H1 (cell line): ENCODE measurements at regions not wholly inside any gene's neighbourhood (a gene's known extent, or its start where the extent isn't known, plus 50 kb on each side); places are given as distances from the start of the nearest gene placed in this dataset.

Experiments
- CTCF ChIA-PET: fragments of 300-600 bp; sonication (Branson Sonifier 250); formaldehyde crosslinking; loops from one replicate; lab custom pipeline; 2021; ENCODE audit not compliant: partially characterized antibody; lab: Charles Lee
- POLR2A ChIA-PET: fragments of 300-600 bp; sonication (Branson Sonifier 250); formaldehyde crosslinking; loops from one replicate; lab custom pipeline; 2021; ENCODE audit warnings: inconsistent platforms; ENCODE audit not compliant: partially characterized antibody; lab: Charles Lee
- DNase-seq, 2 experiments: peaks; one replicate each; pipeline versions ENCODE4 v3.0.0 to v3.0.0-alpha.2; 2010 to 2022; ENCODE audit warnings: low spot score in 2 of 2, low read depth in 1 of 2, mixed read lengths in 1 of 2
- FAIRE-seq: peaks from 2 replicates; lab custom pipeline; 2011; peaks lifted over from hg19 to GRCh38; lab: Jason Lieb, UNC
- H2AFZ ChIP-seq: 2 replicates; pipeline ENCODE4 v1.8.1; 2012; ENCODE audit warnings: low read length, inconsistent platforms
- H2AK5ac ChIP-seq: 2 replicates; pipeline ENCODE4 v1.6.1; 2013; ENCODE audit warnings: low read depth, low read length
- H2BK120ac ChIP-seq: replicated peaks from 2 replicates; pipeline ENCODE3; 2013; ENCODE audit warnings: low read depth, low read length, inconsistent platforms
- H2BK12ac ChIP-seq: 2 replicates; pipeline ENCODE4 v1.6.1; 2013; ENCODE audit warnings: low read depth, low read length
- H2BK15ac ChIP-seq: 2 replicates; pipeline ENCODE4 v1.6.1; 2013; ENCODE audit warnings: low read length
- H2BK20ac ChIP-seq: 2 replicates; pipeline ENCODE4 v1.6.1; 2013; ENCODE audit warnings: low read length
- H2BK5ac ChIP-seq: 2 replicates; pipeline ENCODE4 v1.6.1; 2013; ENCODE audit warnings: low read depth, low read length
- H3K14ac ChIP-seq: 2 replicates; pipeline ENCODE4 v1.6.1; 2013; ENCODE audit warnings: inconsistent platforms; ENCODE audit not compliant: insufficient read length
- H3K18ac ChIP-seq: 2 replicates; pipeline ENCODE4 v1.6.1; 2013; ENCODE audit warnings: low read length; ENCODE audit errors: extremely low read depth
- H3K23ac ChIP-seq: 2 replicates; pipeline ENCODE4 v1.6.1; 2013; ENCODE audit warnings: inconsistent platforms; ENCODE audit not compliant: insufficient read length
- H3K23me2 ChIP-seq: 2 replicates; pipeline ENCODE4 v1.6.1; 2013; ENCODE audit warnings: low read depth, low read length
- H3K27ac ChIP-seq: 2 replicates; pipeline ENCODE4 v1.6.1; 2011; ENCODE audit warnings: low read depth, low read length, inconsistent platforms
- H3K27me3 ChIP-seq, 4 experiments: replicated peaks in 1 of 4; 1 replicate in 1 of 4; 2 replicates in 3 of 4; pipeline versions ENCODE4 v1.6.1 to v1.8.1; 2011 to 2013; ENCODE audit warnings: low read length in 3 of 4, mild to moderate bottlenecking in 3 of 4, inconsistent platforms in 2 of 4, mixed read lengths in 2 of 4, moderate library complexity in 1 of 4; ENCODE audit not compliant: control insufficient read depth in 3 of 4, insufficient read depth in 3 of 4; ENCODE audit errors: extremely low read depth in 1 of 4
- H3K36me3 ChIP-seq, 4 experiments: 2 replicates each; pipeline versions ENCODE4 v1.6.1 to v1.8.1; 2011 to 2013; ENCODE audit warnings: mild to moderate bottlenecking in 4 of 4, low read length in 3 of 4, moderate library complexity in 2 of 4, control low read depth in 1 of 4, inconsistent platforms in 1 of 4; ENCODE audit not compliant: insufficient read depth in 4 of 4, control insufficient read depth in 2 of 4
- H3K4ac ChIP-seq: replicated peaks from 2 replicates; pipeline ENCODE3; 2013; ENCODE audit warnings: low read length, low read depth, mixed read lengths, inconsistent platforms; ENCODE audit not compliant: insufficient read length
- H3K4me1 ChIP-seq, 4 experiments: replicated peaks in 1 of 4; 1 replicate in 1 of 4; 2 replicates in 3 of 4; pipeline versions ENCODE4 v1.6.1 to v1.8.1; 2011 to 2013; ENCODE audit warnings: low read length in 3 of 4, inconsistent platforms in 2 of 4, mixed read lengths in 1 of 4; ENCODE audit not compliant: insufficient read depth in 4 of 4, control insufficient read depth in 3 of 4
- H3K4me2 ChIP-seq, 2 experiments: 2 replicates each; pipeline versions ENCODE4 v1.6.1 to v1.8.1; 2011 to 2013; ENCODE audit warnings: low read depth in 2 of 2, low read length in 2 of 2, control low read depth in 1 of 2, inconsistent platforms in 1 of 2, mild to moderate bottlenecking in 1 of 2; ENCODE audit not compliant: insufficient read depth in 1 of 2
- H3K4me3 ChIP-seq, 4 experiments: fragments of 200-600, 300-600 bp in 1 of 4; sonication (generic), shearing (Covaris generic), sonication (Bioruptor Twin) in 1 of 4; 2 replicates each; pipeline versions ENCODE4 v1.5.1 to v1.8.1; 2011 to 2016; ENCODE audit warnings: low read length in 4 of 4, low read depth in 3 of 4, control low read depth in 2 of 4, inconsistent platforms in 2 of 4, mild to moderate bottlenecking in 2 of 4, mixed read lengths in 1 of 4, moderate library complexity in 1 of 4; ENCODE audit not compliant: insufficient read depth in 2 of 4; ENCODE audit errors: extremely low read depth in 1 of 4
- H3K56ac ChIP-seq: replicated peaks from 2 replicates; pipeline ENCODE3; 2013; ENCODE audit warnings: low read depth, mild to moderate bottlenecking, mixed read lengths, low read length, inconsistent platforms; ENCODE audit not compliant: insufficient read length
- H3K79me1 ChIP-seq: 2 replicates; pipeline ENCODE4 v1.6.1; 2013; ENCODE audit warnings: low read depth, low read length, control low read depth
- H3K79me2 ChIP-seq, 2 experiments: 2 replicates each; pipeline versions ENCODE4 v1.6.1 to v1.8.1; 2012 to 2013; ENCODE audit warnings: low read length in 2 of 2, mild to moderate bottlenecking in 2 of 2, inconsistent platforms in 1 of 2; ENCODE audit not compliant: insufficient read depth in 2 of 2, control insufficient read depth in 1 of 2
- H3K9ac ChIP-seq, 4 experiments: replicated peaks in 1 of 4; 1 replicate in 1 of 4; 2 replicates in 3 of 4; pipeline versions ENCODE4 v1.6.1 to v1.8.1; 2011 to 2013; ENCODE audit warnings: low read depth in 3 of 4, low read length in 3 of 4, control low read depth in 2 of 4, mild to moderate bottlenecking in 2 of 4, moderate library complexity in 2 of 4, inconsistent platforms in 1 of 4; ENCODE audit errors: extremely low read depth in 1 of 4
- H3K9me3 ChIP-seq, 2 experiments: 2 replicates each; pipeline versions ENCODE4 v1.6.1 to v1.8.1; 2012 to 2013; ENCODE audit warnings: mild to moderate bottlenecking in 2 of 2, moderate library complexity in 2 of 2, control low read depth in 1 of 2, inconsistent platforms in 1 of 2, low read depth in 1 of 2, low read length in 1 of 2, mixed read lengths in 1 of 2; ENCODE audit not compliant: insufficient read depth in 2 of 2
- H4K20me1 ChIP-seq, 2 experiments: replicated peaks in 1 of 2; 2 replicates each; pipeline versions ENCODE3 to v1.8.1; 2011 to 2013; ENCODE audit warnings: inconsistent platforms in 2 of 2, low read length in 2 of 2, mild to moderate bottlenecking in 1 of 2; ENCODE audit not compliant: insufficient read depth in 2 of 2, control insufficient read depth in 1 of 2
- H4K5ac ChIP-seq: 2 replicates; pipeline ENCODE4 v1.6.1; 2013; ENCODE audit warnings: low read length, low read depth, mixed read lengths, inconsistent platforms; ENCODE audit not compliant: insufficient read length
- H4K8ac ChIP-seq: 2 replicates; pipeline ENCODE4 v1.8.0; 2013; ENCODE audit warnings: mild to moderate bottlenecking, moderate library complexity, low read length, inconsistent platforms; ENCODE audit not compliant: insufficient read depth; ENCODE audit errors: extremely low read depth
- H4K91ac ChIP-seq: replicated peaks from 2 replicates; pipeline ENCODE3; 2013; ENCODE audit warnings: low read length, mixed read lengths, inconsistent platforms; ENCODE audit not compliant: insufficient read length
- BRCA1 ChIP-seq: IDR thresholded peaks from 2 replicates; pipeline ENCODE4 v1.6.1; 2012; ENCODE audit warnings: low read depth, low read length, improper control_type of control experiment
- CTBP2 ChIP-seq: IDR thresholded peaks from 2 replicates; pipeline ENCODE4 v1.7.0; 2011; ENCODE audit warnings: borderline replicate concordance, mild to moderate bottlenecking, moderate library complexity, mixed read lengths, low read length; ENCODE audit not compliant: insufficient read depth, insufficient read length
- POU5F1 ChIP-seq: IDR thresholded peaks from 2 replicates; pipeline ENCODE4 v1.6.1; 2011; ENCODE audit warnings: low read depth, mild to moderate bottlenecking, low read length, moderate library complexity
- RFX5 ChIP-seq: IDR thresholded peaks from 2 replicates; pipeline ENCODE4 v1.6.1; 2011; ENCODE audit warnings: low read depth, low read length, improper control_type of control experiment, borderline replicate concordance
- SIN3A ChIP-seq, 2 experiments: IDR thresholded peaks in 1 of 2; conservative IDR thresholded peaks in 1 of 2; 2 replicates each; pipeline ENCODE4 v1.6.1; 2011 to 2012; ENCODE audit warnings: low read length in 2 of 2, improper control_type of control experiment in 1 of 2, low read depth in 1 of 2, mild to moderate bottlenecking in 1 of 2
- TCF12 ChIP-seq: IDR thresholded peaks from 2 replicates; pipeline ENCODE4 v1.6.1; 2011; ENCODE audit warnings: low read depth, mild to moderate bottlenecking, low read length
- TEAD4 ChIP-seq: IDR thresholded peaks from 2 replicates; pipeline ENCODE4 v1.6.1; 2012; ENCODE audit warnings: low read depth, low read length, inconsistent platforms, mixed read lengths
- WGBS, 2 experiments: shearing (Covaris generic) in 1 of 2; methylation state at CpG; one replicate each; pipeline versions ENCODE4 v1.1.6 to v1.1.7; 2013 to 2015; ENCODE audit warnings: low lambda C conversion rate in 2 of 2, mixed read lengths in 2 of 2, inconsistent platforms in 1 of 2, low coverage in 1 of 2, missing lambda C conversion rate in 1 of 2; ENCODE audit not compliant: insufficient replicate concordance in 2 of 2, insufficient coverage in 1 of 2, insufficient read length in 1 of 2; ENCODE audit errors: extremely low coverage in 1 of 2, missing lambda C conversion rate in 1 of 2; 5-methylcytosine and 5-hydroxymethylcytosine counted together

GRCh38 chr11:91641153-91641552 lies 583.5 kb upstream of the FAT3 start:
- Histone ChIP-seq H3K27ac (no peak overlapping the region), H2BK5ac (no peak overlapping the region), H3K23me2 (no peaks in the 10 kb centered on the region), H3K79me2 (no peaks in the 10 kb centered on the region), H3K79me1 (no peaks in the 10 kb centered on the region), H3K27me3 (no peaks in the 10 kb centered on the region), H3K18ac (no peak overlapping the region), H3K36me3 (no peaks in the 10 kb centered on the region), H3K4me3 (no peak overlapping the region), H2AK5ac (no peak overlapping the region), H3K4ac (no peak overlapping the region), H4K20me1 (no peaks in the 10 kb centered on the region), H3K9ac (peak overlapping the region in 1 of 4 experiments; percentile 11; a peak in 1 of 7 replicates), H2BK12ac (no peak overlapping the region), H4K91ac (no peak overlapping the region), H3K14ac (no peak overlapping the region), H3K4me2 (no peak overlapping the region), H3K23ac (no peak overlapping the region), H2BK120ac (no peak overlapping the region), H2AFZ (no peak overlapping the region; the same call in 1 of the 2 replicates), H3K56ac (no peak overlapping the region), H4K5ac (no peak overlapping the region), H3K9me3 (no peaks in the 10 kb centered on the region), H2BK20ac (no peak overlapping the region), H2BK15ac (no peak overlapping the region), H4K8ac (no peak overlapping the region), H3K4me1 (no peaks in the 10 kb centered on the region)
- ChIA-PET CTCF (no interaction called here), POLR2A (no interaction called here)
- FAIRE-seq (no peak), DNase-seq (no peak)
- WGBS, 2 experiments = 92% methylated on average over 3 of the region's 3 CpGs; no CpG with 5 or more reads in 1 of the 2 experiments
- TF ChIP-seq TEAD4 = no peak
- no peak for TF ChIP-seq BRCA1
- no peak for TF ChIP-seq CTBP2
- no peak for TF ChIP-seq SIN3A (conservative IDR thresholded peaks at IDR 0.05 in 1 of 2, IDR thresholded peaks at IDR 0.05 in 1 of 2; ENCODE audit: low read depth in 1 of 2, low read length in 2 of 2)
- no peak for TF ChIP-seq POU5F1
- TF ChIP-seq TCF12 = no peak
- no peak for TF ChIP-seq RFX5
